ENCODE measurements at regions not wholly inside any gene's neighbourhood (a gene's known extent, or its start where the extent isn't known, plus 50 kb on each side); places are given as distances from the start of the nearest gene placed in this dataset.

GRCh38 chr1:164325786-164326185 lies 233.2 kb upstream of the PBX1 start:
- no peak for DNase-seq (ENCODE audit: low read depth in 1 of 2, low spot score in 1 of 2)
- Histone ChIP-seq H3K27ac (replicated peaks) (no peak overlapping the region), H3K27me3 (ENCODE audit: insufficient read depth, poor library complexity, severe bottlenecking) (no peaks in the 10 kb centered on the region), H3K4me3 (replicated peaks; ENCODE audit: insufficient read depth, low read length) (no peak overlapping the region)
- TF ChIP-seq SPI1 (IDR thresholded peaks at IDR 0.05; ENCODE audit: borderline replicate concordance, low read depth) (no peak), REST (IDR thresholded peaks at IDR 0.05; ENCODE audit: insufficient replicate concordance, low read depth) (no peak), POLR2AphosphoS5 (IDR thresholded peaks at IDR 0.05; ENCODE audit: low read depth) (no peak), CTCF (IDR thresholded peaks at IDR 0.05; ENCODE audit: insufficient read depth, low read length) (no peak), GABPA (IDR thresholded peaks at IDR 0.05; ENCODE audit: low read depth) (no peak)

GRCh38 chr1:164333387-164333786 lies 225.6 kb upstream of the PBX1 start:
- Histone ChIP-seq H3K27me3 (ENCODE audit: insufficient read depth, poor library complexity, severe bottlenecking) (no peaks in the 10 kb centered on the region), H3K27ac (replicated peaks) (no peak overlapping the region), H3K4me3 (replicated peaks; ENCODE audit: insufficient read depth, low read length) (no peak overlapping the region)
- no peak for DNase-seq (ENCODE audit: low read depth in 1 of 2, low spot score in 1 of 2)
- TF ChIP-seq CTCF (IDR thresholded peaks at IDR 0.05; ENCODE audit: insufficient read depth, low read length) (no peak), GABPA (IDR thresholded peaks at IDR 0.05; ENCODE audit: low read depth) (no peak), REST (IDR thresholded peaks at IDR 0.05; ENCODE audit: insufficient replicate concordance, low read depth) (no peak), SPI1 (IDR thresholded peaks at IDR 0.05; ENCODE audit: borderline replicate concordance, low read depth) (no peak), POLR2AphosphoS5 (IDR thresholded peaks at IDR 0.05; ENCODE audit: low read depth) (no peak)

- no peak overlapping the region for H3K27ac ChIP-seq (replicated peaks)
- TF ChIP-seq GABPA (IDR thresholded peaks at IDR 0.05; ENCODE audit: low read depth): no peak
- TF ChIP-seq POLR2AphosphoS5 (IDR thresholded peaks at IDR 0.05; ENCODE audit: low read depth): no peak
- no peak for TF ChIP-seq SPI1 (IDR thresholded peaks at IDR 0.05; ENCODE audit: borderline replicate concordance, low read depth)
- TF ChIP-seq CTCF (IDR thresholded peaks at IDR 0.05; ENCODE audit: insufficient read depth, low read length): no peak
- TF ChIP-seq REST (IDR thresholded peaks at IDR 0.05; ENCODE audit: insufficient replicate concordance, low read depth): no peak
- DNase-seq (ENCODE audit: low read depth in 1 of 2, low spot score in 1 of 2): no peak
- H3K27me3 ChIP-seq (ENCODE audit: insufficient read depth, poor library complexity, severe bottlenecking): no peaks in the 10 kb centered on the region
- no peak overlapping the region for H3K4me3 ChIP-seq (replicated peaks; ENCODE audit: insufficient read depth, low read length)
These were observed 221.6 kb upstream of the PBX1 start for GRCh38 chr1:164337394-164337793.

Data from HL-60 (cell line).